ENCODE measurements at regions not wholly inside any gene's neighbourhood (a gene's known extent, or its start where the extent isn't known, plus 50 kb on each side); places are given as distances from the start of the nearest gene placed in this dataset.

DNA sequence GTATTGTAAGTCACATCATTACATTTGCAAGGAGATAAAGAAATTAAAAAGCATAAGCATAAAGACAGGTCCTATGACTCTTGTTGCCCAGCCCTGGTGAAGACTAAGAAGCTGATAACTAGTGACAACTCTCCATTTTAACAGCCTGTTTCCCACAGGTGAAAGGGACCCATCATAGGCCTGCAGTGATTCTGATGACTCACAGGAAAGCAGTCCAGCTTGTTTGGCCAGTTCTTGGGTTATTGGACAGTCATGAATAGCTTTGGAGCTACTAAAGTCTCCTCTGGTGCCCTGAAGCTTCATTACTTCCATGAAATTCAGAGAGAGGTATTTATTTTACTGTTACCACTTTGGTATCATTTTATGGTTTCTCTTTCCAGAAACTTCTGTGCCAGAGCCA is 55.5 kb upstream of the DYRK2 start:
- in situ Hi-C loops (cut with MboI; ENCODE audit: low pct_ligation_motif_present in 1 of 4, low pct_unique_long_range_greater_than_20kb in 1 of 4, low sequenced_read_pairs in 3 of 4), result no loop called here
- Histone ChIP-seq H3K4me1 (peaks cover 0 to 19% (median 8%) of the 10 kb centered on the region in 4 donors), H3K9me3 (no peaks in the 10 kb centered on the region), H3K27ac (peak overlapping the region in 1 of 4 donors; percentile 66), H3K27me3 (no peaks in the 10 kb centered on the region), H3K4me3 (no peak overlapping the region), H3K36me3 (no peaks in the 10 kb centered on the region)
- DNase-seq, result peak; percentile 88
- intact Hi-C loops (cut with DNase I; ENCODE audit: low total_unique reads), result no loop called here
- TF ChIP-seq POLR2AphosphoS5 (IDR thresholded peaks at IDR 0.05) (peak in 1 of 3 donors; percentile 73), EP300 (IDR thresholded peaks at IDR 0.05; ENCODE audit: low read depth) (no peak), POLR2A (IDR thresholded peaks at IDR 0.05) (no peak)

DNA sequence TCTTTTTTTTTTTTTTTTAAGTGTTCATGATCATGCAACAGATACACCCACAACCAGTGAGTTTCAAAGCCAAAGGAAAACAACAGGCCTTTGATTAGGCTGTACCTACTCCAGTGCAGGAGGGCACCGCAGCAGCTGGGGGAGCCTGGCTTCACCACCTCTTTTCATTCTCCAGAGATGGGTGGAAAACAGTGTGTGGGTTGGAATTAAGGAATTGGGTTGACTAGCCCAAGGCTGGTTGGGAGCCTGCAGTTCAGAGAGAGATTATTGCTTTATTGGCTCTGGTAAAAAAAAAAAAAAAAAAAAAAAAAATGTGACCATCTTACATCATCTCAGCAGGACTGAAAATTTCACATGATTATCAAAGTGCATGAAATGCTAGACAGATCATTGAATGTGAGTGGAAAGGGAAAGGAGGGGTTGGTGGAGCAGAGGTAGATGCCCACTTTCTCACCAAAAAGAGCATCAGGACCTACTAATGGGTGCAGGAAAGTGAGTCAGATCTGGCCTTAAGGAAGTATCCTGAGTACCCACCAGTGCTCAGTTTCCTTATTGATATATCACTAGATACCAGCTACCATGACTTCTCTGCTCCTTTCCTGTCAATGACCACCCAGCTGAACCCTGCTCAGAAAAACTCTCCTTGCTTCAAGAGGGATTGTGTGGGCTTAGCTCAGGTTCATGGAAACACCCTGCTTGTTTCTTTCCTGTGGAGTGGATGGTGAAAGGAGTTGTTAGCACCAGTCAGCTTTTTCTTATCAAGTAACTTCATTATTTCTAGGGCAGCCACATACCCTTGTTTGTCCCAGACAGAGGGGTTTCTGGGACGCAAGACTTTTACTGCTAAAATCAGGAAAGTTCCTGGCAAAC is 54.8 kb upstream of the DYRK2 start:
- Histone ChIP-seq H3K27me3 (no peaks in the 10 kb centered on the region), H3K36me3 (no peaks in the 10 kb centered on the region), H3K4me1 (peaks cover 0 to 19% (median 8%) of the 10 kb centered on the region in 4 donors), H3K4me3 (no peak overlapping the region), H3K27ac (peak overlapping the region in 1 of 4 donors; percentile 66), H3K9me3 (no peaks in the 10 kb centered on the region)
- intact Hi-C loops (cut with DNase I; ENCODE audit: low total_unique reads), result no loop called here
- WGBS, 2 donors (ENCODE audit: low coverage in 1 of 2), result 81 to 89% methylated on average over 2 of the region's 2 CpGs
- in situ Hi-C loops (cut with MboI; ENCODE audit: low pct_ligation_motif_present in 1 of 4, low pct_unique_long_range_greater_than_20kb in 1 of 4, low sequenced_read_pairs in 3 of 4), result no loop called here
- peak; percentile 10 for DNase-seq
- TF ChIP-seq, protein P1, sequence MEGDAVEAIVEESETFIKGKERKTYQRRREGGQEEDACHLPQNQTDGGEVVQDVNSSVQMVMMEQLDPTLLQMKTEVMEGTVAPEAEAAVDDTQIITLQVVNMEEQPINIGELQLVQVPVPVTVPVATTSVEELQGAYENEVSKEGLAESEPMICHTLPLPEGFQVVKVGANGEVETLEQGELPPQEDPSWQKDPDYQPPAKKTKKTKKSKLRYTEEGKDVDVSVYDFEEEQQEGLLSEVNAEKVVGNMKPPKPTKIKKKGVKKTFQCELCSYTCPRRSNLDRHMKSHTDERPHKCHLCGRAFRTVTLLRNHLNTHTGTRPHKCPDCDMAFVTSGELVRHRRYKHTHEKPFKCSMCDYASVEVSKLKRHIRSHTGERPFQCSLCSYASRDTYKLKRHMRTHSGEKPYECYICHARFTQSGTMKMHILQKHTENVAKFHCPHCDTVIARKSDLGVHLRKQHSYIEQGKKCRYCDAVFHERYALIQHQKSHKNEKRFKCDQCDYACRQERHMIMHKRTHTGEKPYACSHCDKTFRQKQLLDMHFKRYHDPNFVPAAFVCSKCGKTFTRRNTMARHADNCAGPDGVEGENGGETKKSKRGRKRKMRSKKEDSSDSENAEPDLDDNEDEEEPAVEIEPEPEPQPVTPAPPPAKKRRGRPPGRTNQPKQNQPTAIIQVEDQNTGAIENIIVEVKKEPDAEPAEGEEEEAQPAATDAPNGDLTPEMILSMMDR (IDR thresholded peaks at IDR 0.05), result no peak
- TF ChIP-seq POLR2A (IDR thresholded peaks at IDR 0.05) (no peak), EP300 (IDR thresholded peaks at IDR 0.05; ENCODE audit: low read depth) (no peak), POLR2AphosphoS5 (IDR thresholded peaks at IDR 0.05) (no peak)

DNA sequence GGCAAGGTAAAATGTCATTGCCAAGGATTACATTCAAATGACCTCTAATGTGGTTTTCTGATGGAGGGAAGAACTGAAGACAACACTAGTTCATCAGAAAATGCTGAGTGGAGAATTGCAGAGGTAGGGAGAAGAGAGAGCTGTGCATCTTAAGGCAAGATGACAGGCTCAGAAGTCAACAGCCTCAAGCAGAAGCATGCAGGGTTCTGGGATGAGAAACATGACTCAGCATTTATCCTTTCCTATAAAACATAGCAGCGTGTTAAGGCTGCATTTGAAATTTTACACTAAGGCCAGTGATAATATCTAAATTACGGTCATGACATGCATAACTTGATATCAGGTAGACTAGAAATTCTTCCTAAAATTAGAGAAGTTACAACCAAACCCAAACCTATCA is 53.7 kb upstream of the DYRK2 start:
- TF ChIP-seq EP300 (IDR thresholded peaks at IDR 0.05; ENCODE audit: low read depth) (no peak), POLR2A (IDR thresholded peaks at IDR 0.05) (no peak)
- TF ChIP-seq, protein P1 (IDR thresholded peaks at IDR 0.05), result no peak
- 86 to 87% methylated on average over 2 of the region's 2 CpGs for WGBS, 2 donors (ENCODE audit: low coverage in 1 of 2)
- no peaks in the 10 kb centered on the region for H3K27me3 ChIP-seq
- no peak overlapping the region for H3K27ac ChIP-seq
- no peaks in the 10 kb centered on the region for H3K9me3 ChIP-seq
- no peak overlapping the region for H3K4me3 ChIP-seq
- in situ Hi-C loops (cut with MboI; ENCODE audit: low pct_ligation_motif_present in 1 of 4, low pct_unique_long_range_greater_than_20kb in 1 of 4, low sequenced_read_pairs in 3 of 4), result no loop called here
- intact Hi-C loops (cut with DNase I; ENCODE audit: low total_unique reads), result no loop called here
- H3K36me3 ChIP-seq, result no peaks in the 10 kb centered on the region
- H3K4me1 ChIP-seq, result peaks cover 0 to 19% (median 8%) of the 10 kb centered on the region in 4 donors
- no peak for DNase-seq

DNA sequence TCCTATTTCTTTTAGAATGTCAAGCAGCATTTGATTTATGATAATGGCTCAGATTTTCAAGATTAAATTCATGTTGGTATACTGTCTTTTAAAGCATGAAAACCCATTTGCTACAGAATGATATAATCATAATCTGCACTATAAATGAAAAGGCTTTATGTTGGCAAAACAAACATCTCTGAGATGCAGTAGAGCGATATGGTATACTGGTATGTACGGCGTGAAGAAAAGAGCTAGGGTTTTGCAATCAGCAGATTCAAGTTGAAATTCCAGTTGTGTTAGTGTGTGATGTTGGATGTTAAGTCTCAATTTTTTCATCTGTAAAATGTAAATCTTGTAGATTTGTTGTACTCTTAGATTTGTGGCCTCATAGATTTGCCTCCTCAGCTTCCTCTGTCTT is 53.2 kb upstream of the DYRK2 start:
- 63 to 97% methylated on average over 3 of the region's 3 CpGs for WGBS, 2 donors (ENCODE audit: low coverage in 1 of 2)
- Histone ChIP-seq H3K4me3 (no peak overlapping the region), H3K27me3 (no peaks in the 10 kb centered on the region), H3K27ac (no peak overlapping the region), H3K4me1 (peaks cover 0 to 19% (median 8%) of the 10 kb centered on the region in 4 donors), H3K9me3 (no peaks in the 10 kb centered on the region), H3K36me3 (no peaks in the 10 kb centered on the region)
- in situ Hi-C loops (cut with MboI; ENCODE audit: low pct_ligation_motif_present in 1 of 4, low pct_unique_long_range_greater_than_20kb in 1 of 4, low sequenced_read_pairs in 3 of 4), result no loop called here
- intact Hi-C loops (cut with DNase I; ENCODE audit: low total_unique reads), result no loop called here
- TF ChIP-seq, protein P1 (IDR thresholded peaks at IDR 0.05), result no peak
- TF ChIP-seq POLR2A (IDR thresholded peaks at IDR 0.05), result no peak
- TF ChIP-seq POLR2AphosphoS5 (IDR thresholded peaks at IDR 0.05), result no peak
- TF ChIP-seq EP300 (IDR thresholded peaks at IDR 0.05; ENCODE audit: low read depth), result no peak
- no peak for DNase-seq

Measured in transverse colon (tissue), 4 donors.